Neural progenitor cell (in vitro differentiated cells): ENCODE measurements at regions not wholly inside any gene's neighbourhood (a gene's known extent, or its start where the extent isn't known, plus 50 kb on each side); places are given as distances from the start of the nearest gene placed in this dataset.
"Not testable (repeated sequence)": the region's sequence is repeated elsewhere in the genome, so short reads cannot be mapped to it uniquely, and the experiment has no call there.

Experiments
- DNase-seq: peaks from one replicate; pipeline ENCODE4 v3.0.0-alpha.2; 2016; ENCODE audit warnings: low spot score
- H2AFZ ChIP-seq: fragments of 200-600 bp; sonication (generic); replicated peaks from 2 replicates; pipeline ENCODE4 v1.6.1; 2016; ENCODE audit warnings: antibody characterized with exemption
- H3F3A ChIP-seq: fragments of 200-600 bp; sonication (generic); 2 replicates; pipeline ENCODE4 v1.6.1; 2016; ENCODE audit warnings: antibody characterized with exemption, low read depth
- H3K27ac ChIP-seq: fragments of 200-600 bp; sonication (generic); 2 replicates; pipeline ENCODE4 v1.5.1; 2016; ENCODE audit warnings: mild to moderate bottlenecking
- H3K27me3 ChIP-seq: fragments of 200-600 bp; sonication (generic); 2 replicates; pipeline ENCODE4 v1.6.1; 2016; ENCODE audit warnings: mild to moderate bottlenecking, moderate library complexity
- H3K36me3 ChIP-seq: fragments of 200-600 bp; sonication (generic); 2 replicates; pipeline ENCODE4 v1.5.1; 2016
- H3K4me1 ChIP-seq: fragments of 200-600 bp; sonication (generic); 2 replicates; pipeline ENCODE4 v1.6.1; 2016; ENCODE audit warnings: mixed run types
- H3K4me2 ChIP-seq: fragments of 200-600 bp; sonication (generic); 2 replicates; pipeline ENCODE4 v1.6.1; 2016
- H3K4me3 ChIP-seq: fragments of 200-600 bp; sonication (generic); 2 replicates; pipeline ENCODE4 v1.5.1; 2016
- H3K79me2 ChIP-seq: fragments of 200-600 bp; sonication (generic); 2 replicates; pipeline ENCODE4 v1.6.1; 2016; ENCODE audit warnings: low read depth
- H3K9ac ChIP-seq: fragments of 200-600 bp; sonication (generic); 2 replicates; pipeline ENCODE4 v1.6.1; 2016
- H3K9me3 ChIP-seq: fragments of 200-600 bp; sonication (generic); 2 replicates; pipeline ENCODE4 v1.5.1; 2016; ENCODE audit warnings: low read depth
- H4K20me1 ChIP-seq: fragments of 200-600 bp; sonication (generic); 2 replicates; pipeline ENCODE4 v1.6.1; 2016; ENCODE audit warnings: low read depth
- H3K27ac Mint-ChIP-seq: 3 replicates; pipeline ENCODE4 v1.8.0; 2021; ENCODE audit warnings: mixed read lengths
- H3K27me3 Mint-ChIP-seq: 2 replicates; pipeline ENCODE4 v1.8.0; 2022; ENCODE audit warnings: low read depth, mild to moderate bottlenecking, inconsistent platforms, moderate library complexity, mixed read lengths; ENCODE audit not compliant: insufficient read depth
- H3K36me3 Mint-ChIP-seq: 3 replicates; pipeline ENCODE4 v1.8.0; 2021; ENCODE audit warnings: mixed read lengths
- H3K4me1 Mint-ChIP-seq: 3 replicates; pipeline ENCODE4 v1.8.0; 2021; ENCODE audit warnings: mixed read lengths
- H3K4me3 Mint-ChIP-seq: 3 replicates; pipeline ENCODE4 v1.8.0; 2021; ENCODE audit warnings: mild to moderate bottlenecking, moderate library complexity, mixed read lengths
- H3K9me3 Mint-ChIP-seq: 3 replicates; pipeline ENCODE4 v1.8.0; 2020; ENCODE audit warnings: mixed read lengths
- EZH2 ChIP-seq: fragments of 200-600 bp; sonication (generic); IDR thresholded peaks from 2 replicates; pipeline ENCODE4 v1.6.1; 2017; ENCODE audit warnings: antibody characterized with exemption, mild to moderate bottlenecking, moderate library complexity
- EZH2phosphoT487 ChIP-seq: fragments of 200-600 bp; sonication (generic); IDR thresholded peaks from 2 replicates; pipeline ENCODE4 v1.6.1; 2017; ENCODE audit warnings: antibody characterized with exemption
- TF ChIP-seq, protein P1 (sequence below): fragments of 200-600 bp; sonication (generic); IDR thresholded peaks from 2 replicates; pipeline ENCODE4 v1.5.1; 2017; ENCODE audit warnings: antibody characterized with exemption, mild to moderate bottlenecking

GRCh38 chr18:57882465-57882864 lies 79.3 kb upstream of the ATP8B1 start:
- Histone ChIP-seq H2AFZ (no peak overlapping the region), H3K4me3 (no peak overlapping the region), H3K36me3 (no peaks in the 10 kb centered on the region), H4K20me1 (no peaks in the 10 kb centered on the region), H3K27ac (no peak overlapping the region), H3K27me3 (no peaks in the 10 kb centered on the region), H3K79me2 (no peaks in the 10 kb centered on the region), H3F3A (no peaks in the 10 kb centered on the region), H3K4me2 (no peak overlapping the region), H3K4me1 (no peaks in the 10 kb centered on the region), H3K9ac (no peak overlapping the region), H3K9me3 (no peaks in the 10 kb centered on the region)
- H3K36me3 Mint-ChIP-seq, result no peaks in the 10 kb centered on the region
- H3K9me3 Mint-ChIP-seq, result peaks cover 2% of the 10 kb centered on the region
- DNase-seq, result no peak
- no peak for TF ChIP-seq EZH2
- no peak for TF ChIP-seq EZH2phosphoT487
- TF ChIP-seq, protein P1, sequence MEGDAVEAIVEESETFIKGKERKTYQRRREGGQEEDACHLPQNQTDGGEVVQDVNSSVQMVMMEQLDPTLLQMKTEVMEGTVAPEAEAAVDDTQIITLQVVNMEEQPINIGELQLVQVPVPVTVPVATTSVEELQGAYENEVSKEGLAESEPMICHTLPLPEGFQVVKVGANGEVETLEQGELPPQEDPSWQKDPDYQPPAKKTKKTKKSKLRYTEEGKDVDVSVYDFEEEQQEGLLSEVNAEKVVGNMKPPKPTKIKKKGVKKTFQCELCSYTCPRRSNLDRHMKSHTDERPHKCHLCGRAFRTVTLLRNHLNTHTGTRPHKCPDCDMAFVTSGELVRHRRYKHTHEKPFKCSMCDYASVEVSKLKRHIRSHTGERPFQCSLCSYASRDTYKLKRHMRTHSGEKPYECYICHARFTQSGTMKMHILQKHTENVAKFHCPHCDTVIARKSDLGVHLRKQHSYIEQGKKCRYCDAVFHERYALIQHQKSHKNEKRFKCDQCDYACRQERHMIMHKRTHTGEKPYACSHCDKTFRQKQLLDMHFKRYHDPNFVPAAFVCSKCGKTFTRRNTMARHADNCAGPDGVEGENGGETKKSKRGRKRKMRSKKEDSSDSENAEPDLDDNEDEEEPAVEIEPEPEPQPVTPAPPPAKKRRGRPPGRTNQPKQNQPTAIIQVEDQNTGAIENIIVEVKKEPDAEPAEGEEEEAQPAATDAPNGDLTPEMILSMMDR, result no peak
- no peak overlapping the region for H3K27ac Mint-ChIP-seq
- peaks cover 3% of the 10 kb centered on the region for H3K4me1 Mint-ChIP-seq
- H3K27me3 Mint-ChIP-seq, result peaks cover 2% of the 10 kb centered on the region
- H3K4me3 Mint-ChIP-seq, result no peak overlapping the region

- H3K36me3 ChIP-seq, result no peaks in the 10 kb centered on the region
- peaks cover 3% of the 10 kb centered on the region for H3K4me1 Mint-ChIP-seq
- no peaks in the 10 kb centered on the region for H3K4me1 ChIP-seq
- H3K9me3 ChIP-seq, result no peaks in the 10 kb centered on the region
- no peaks in the 10 kb centered on the region for H3F3A ChIP-seq
- H3K79me2 ChIP-seq, result no peaks in the 10 kb centered on the region
- no peaks in the 10 kb centered on the region for H3K36me3 Mint-ChIP-seq
- no peaks in the 10 kb centered on the region for H4K20me1 ChIP-seq
- H3K4me3 ChIP-seq, result no peak overlapping the region
- H3K9me3 Mint-ChIP-seq, result peaks cover 2% of the 10 kb centered on the region
- TF ChIP-seq, protein P1, result peak; percentile 96
- no peak for TF ChIP-seq EZH2
- no peak overlapping the region for H3K27ac Mint-ChIP-seq
- no peaks in the 10 kb centered on the region for H3K27me3 ChIP-seq
- no peak overlapping the region for H3K9ac ChIP-seq
- no peak overlapping the region for H3K4me2 ChIP-seq
- peak; percentile 78 for DNase-seq
- no peak overlapping the region for H3K27ac ChIP-seq
- peaks cover 2% of the 10 kb centered on the region for H3K27me3 Mint-ChIP-seq
- H2AFZ ChIP-seq, result peak overlapping the region; percentile 63
- no peak overlapping the region for H3K4me3 Mint-ChIP-seq
These were observed 78.8 kb upstream of the ATP8B1 start for GRCh38 chr18:57881818-57882413.

DNA sequence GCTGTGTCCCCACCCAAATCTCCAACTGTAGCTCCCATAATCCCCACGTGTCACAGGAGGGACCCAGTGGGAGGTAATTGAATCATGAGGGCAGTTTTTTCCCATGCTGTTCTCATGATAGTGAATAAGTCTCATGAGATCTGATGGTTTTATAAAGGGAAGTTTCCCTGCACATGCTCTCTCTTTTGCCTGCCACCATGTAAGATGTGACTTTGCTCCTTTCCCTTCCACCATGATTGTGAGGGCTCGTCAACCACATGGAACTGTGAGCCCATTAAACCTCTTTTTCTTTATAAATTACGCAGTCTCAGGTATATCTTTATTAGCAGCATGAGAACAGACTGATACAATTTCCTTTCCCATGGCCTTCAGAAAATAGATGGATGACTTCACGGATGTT lies 76.8 kb upstream of the ATP8B1 start:
- not testable (repeated sequence) for H3K4me3 ChIP-seq, H3K4me2 ChIP-seq, H3K36me3 ChIP-seq, H3K9me3 ChIP-seq, H3K79me2 ChIP-seq, H2AFZ ChIP-seq, H3K4me3 Mint-ChIP-seq, H3K9me3 Mint-ChIP-seq, H3K4me1 Mint-ChIP-seq, H3K27ac Mint-ChIP-seq, H3K9ac ChIP-seq, H3K27ac ChIP-seq, H3K27me3 ChIP-seq, H4K20me1 ChIP-seq, H3K4me1 ChIP-seq, H3K27me3 Mint-ChIP-seq, H3K36me3 Mint-ChIP-seq, DNase-seq, H3F3A ChIP-seq

DNA sequence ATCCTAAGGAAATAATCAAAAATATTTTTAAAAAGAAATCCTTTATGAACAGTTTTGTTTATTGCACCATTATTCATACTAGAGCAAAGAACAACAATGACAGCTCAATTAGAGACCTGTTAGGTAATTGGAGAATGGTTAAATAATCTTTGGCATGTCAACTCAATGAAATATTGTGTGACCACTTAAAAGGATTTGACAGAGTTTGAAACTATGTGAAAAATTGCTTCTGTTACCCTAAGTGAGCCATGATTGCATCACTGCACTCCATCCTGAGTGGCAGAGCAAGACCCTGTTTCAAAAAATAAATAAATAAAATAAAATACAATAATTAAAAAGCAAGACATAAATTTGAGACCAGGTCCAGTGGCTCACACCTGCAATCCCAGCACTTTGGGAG lies 66.1 kb upstream of the ATP8B1 start:
- TF ChIP-seq, protein P1, result no peak
- TF ChIP-seq EZH2, result no peak
- no peak for TF ChIP-seq EZH2phosphoT487
- Histone ChIP-seq H3K4me1 (no peaks in the 10 kb centered on the region), H3K4me2 (no peak overlapping the region), H3K27ac (no peak overlapping the region), H4K20me1 (no peaks in the 10 kb centered on the region), H3K9me3 (no peaks in the 10 kb centered on the region), H3F3A (no peaks in the 10 kb centered on the region), H3K27me3 (no peaks in the 10 kb centered on the region), H3K4me3 (no peak overlapping the region), H3K79me2 (no peaks in the 10 kb centered on the region), H3K36me3 (no peaks in the 10 kb centered on the region), H2AFZ (no peak overlapping the region), H3K9ac (no peak overlapping the region)
- Mint-ChIP-seq H3K9me3 (peaks cover 12% of the 10 kb centered on the region), H3K27me3 (peaks cover 8% of the 10 kb centered on the region), H3K4me3 (no peak overlapping the region), H3K36me3 (no peaks in the 10 kb centered on the region), H3K4me1 (no peaks in the 10 kb centered on the region), H3K27ac (no peak overlapping the region)
- DNase-seq, result no peak
